ENCODE measurements at regions not wholly inside any gene's neighbourhood (a gene's known extent, or its start where the extent isn't known, plus 50 kb on each side); places are given as distances from the start of the nearest gene placed in this dataset.

GRCh38 chr2:129256642-129257041 is 722.8 kb upstream of the RAB6C start:
- no peaks in the 10 kb centered on the region for H3K4me1 ChIP-seq (ENCODE audit: insufficient read depth)
- no peak for DNase-seq
- H3K36me3 ChIP-seq, result no peaks in the 10 kb centered on the region
- intact Hi-C loops (cut with DNase I), result no loop called here
- H3K4me3 ChIP-seq, result no peak overlapping the region
- WGBS, 3 donors, result 73 to 91% (median 87%) methylated on average over 2 of the region's 2 CpGs
- no peaks in the 10 kb centered on the region for H3K27me3 ChIP-seq
- no peaks in the 10 kb centered on the region for H3K9me3 ChIP-seq
- H3K27ac ChIP-seq, result no peak overlapping the region
- TF ChIP-seq EP300 (IDR thresholded peaks at IDR 0.05) (no peak), CTCF (IDR thresholded peaks at IDR 0.05) (no peak), POLR2A (IDR thresholded peaks at IDR 0.05) (no peak)

DNA sequence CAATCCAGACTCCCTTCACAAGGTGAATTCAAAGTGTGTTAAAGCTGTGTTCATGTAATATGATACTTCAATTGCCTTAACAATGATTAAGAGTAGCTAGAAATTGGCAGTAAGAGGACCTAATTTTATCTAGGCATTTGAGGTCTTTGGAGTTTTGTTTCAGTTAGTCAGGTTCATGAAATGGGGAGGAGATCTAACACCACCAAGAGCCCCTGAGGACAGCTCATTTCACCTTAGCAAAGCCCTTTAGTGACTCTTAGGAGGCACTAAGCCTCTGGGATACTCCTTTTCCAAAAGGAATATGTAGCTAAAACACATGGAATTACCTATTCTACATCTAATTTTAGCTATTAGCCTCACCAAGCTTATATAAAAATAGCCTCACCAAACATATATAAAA is 716.5 kb upstream of the RAB6C start:
- Histone ChIP-seq H3K27me3 (no peaks in the 10 kb centered on the region), H3K9me3 (no peaks in the 10 kb centered on the region), H3K4me3 (no peak overlapping the region), H3K27ac (no peak overlapping the region), H3K4me1 (ENCODE audit: insufficient read depth) (no peaks in the 10 kb centered on the region), H3K36me3 (no peaks in the 10 kb centered on the region)
- TF ChIP-seq EP300 (IDR thresholded peaks at IDR 0.05) (no peak), CTCF (IDR thresholded peaks at IDR 0.05) (no peak), POLR2A (IDR thresholded peaks at IDR 0.05) (no peak)
- intact Hi-C loops (cut with DNase I), result no loop called here
- DNase-seq, result no peak

DNA sequence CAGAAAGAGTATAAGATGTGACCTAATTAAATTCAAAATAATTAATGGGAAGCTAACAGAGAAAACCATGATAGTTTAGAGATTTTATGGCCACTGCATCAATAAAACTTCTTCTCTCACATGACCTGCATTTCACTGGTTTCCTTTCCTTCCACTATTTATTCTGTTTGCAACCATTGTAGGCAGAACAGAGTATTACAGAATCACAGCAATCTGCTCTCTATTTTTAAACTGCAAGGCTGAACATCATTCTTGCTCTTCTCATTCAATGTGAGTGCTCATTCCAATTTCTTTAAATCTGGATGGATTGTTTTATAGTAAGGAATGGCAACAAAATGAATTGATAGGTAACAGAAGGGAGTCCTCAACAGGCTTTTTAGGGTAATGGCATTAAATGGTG is 715.5 kb upstream of the RAB6C start:
- intact Hi-C loops (cut with DNase I), result no loop called here
- Histone ChIP-seq H3K9me3 (no peaks in the 10 kb centered on the region), H3K27ac (no peak overlapping the region), H3K4me1 (ENCODE audit: insufficient read depth) (no peaks in the 10 kb centered on the region), H3K4me3 (no peak overlapping the region), H3K27me3 (no peaks in the 10 kb centered on the region), H3K36me3 (no peaks in the 10 kb centered on the region)
- no peak for DNase-seq
- TF ChIP-seq CTCF (IDR thresholded peaks at IDR 0.05), result no peak
- no peak for TF ChIP-seq POLR2A (IDR thresholded peaks at IDR 0.05)
- TF ChIP-seq EP300 (IDR thresholded peaks at IDR 0.05), result no peak

- intact Hi-C loops (cut with DNase I), result no loop called here
- H3K27me3 ChIP-seq, result no peaks in the 10 kb centered on the region
- no peak for DNase-seq
- no peak overlapping the region for H3K27ac ChIP-seq
- no peaks in the 10 kb centered on the region for H3K36me3 ChIP-seq
- H3K4me1 ChIP-seq (ENCODE audit: insufficient read depth), result no peaks in the 10 kb centered on the region
- H3K4me3 ChIP-seq, result no peak overlapping the region
- H3K9me3 ChIP-seq, result no peaks in the 10 kb centered on the region
- TF ChIP-seq EP300 (IDR thresholded peaks at IDR 0.05) (no peak), CTCF (IDR thresholded peaks at IDR 0.05) (no peak), POLR2A (IDR thresholded peaks at IDR 0.05) (no peak)
These were observed 711.9 kb upstream of the RAB6C start for GRCh38 chr2:129267559-129267958.

All from ovary (tissue), 7 donors.